HEK293T (cell line): ENCODE measurements at regions not wholly inside any gene's neighbourhood (a gene's known extent, or its start where the extent isn't known, plus 50 kb on each side); places are given as distances from the start of the nearest gene placed in this dataset.

Experiments
- CTCF ChIA-PET: fragments of 350-600 bp; formaldehyde crosslinking; extraction: SDS; loops from one replicate; lab custom pipeline; 2021; ENCODE audit warnings: antibody characterized with exemption, inconsistent platforms; lab: Yijun Ruan, JAX
- POLR2A ChIA-PET: fragments of 350-600 bp; formaldehyde crosslinking; extraction: SDS; loops from one replicate; lab custom pipeline; 2020; ENCODE audit warnings: antibody characterized with exemption, inconsistent platforms; lab: Yijun Ruan, JAX
- DNase-seq: peaks from one replicate; pipeline ENCODE4 v3.0.0; 2012; ENCODE audit warnings: mixed read lengths; ENCODE audit errors: extremely low spot score
- ARNT ChIP-seq: fragments of 450-650 bp; IDR thresholded peaks from 2 replicates; pipeline ENCODE4 v1.6.1; 2017; ENCODE audit warnings: mild to moderate bottlenecking
- BHLHE40 ChIP-seq: fragments of 450-650 bp; IDR thresholded peaks from 2 replicates; pipeline ENCODE4 v1.6.1; 2016; ENCODE audit warnings: mild to moderate bottlenecking, moderate library complexity, borderline replicate concordance
- CTBP1 ChIP-seq: fragments of 450-650 bp; IDR thresholded peaks from 2 replicates; pipeline ENCODE4 v1.6.1; 2016; ENCODE audit warnings: borderline replicate concordance
- ELF4 ChIP-seq: fragments of 450-650 bp; IDR thresholded peaks from 2 replicates; pipeline ENCODE4 v1.6.1; 2017; ENCODE audit warnings: antibody characterized with exemption
- FOXA1 ChIP-seq: fragments of 450-650 bp; IDR thresholded peaks from 2 replicates; pipeline ENCODE4 v1.6.1; 2016; ENCODE audit warnings: mild to moderate bottlenecking
- FOXK2 ChIP-seq: fragments of 450-650 bp; IDR thresholded peaks from 2 replicates; pipeline ENCODE4 v1.6.1; 2016; ENCODE audit warnings: mild to moderate bottlenecking
- FOXM1 ChIP-seq: fragments of 450-650 bp; IDR thresholded peaks from 2 replicates; pipeline ENCODE4 v1.6.1; 2017; ENCODE audit warnings: mild to moderate bottlenecking, borderline replicate concordance
- HDGF ChIP-seq: fragments of 450-650 bp; IDR thresholded peaks from 2 replicates; pipeline ENCODE4 v1.6.1; 2017; ENCODE audit warnings: antibody characterized with exemption, borderline replicate concordance
- L3MBTL2 ChIP-seq: fragments of 450-650 bp; conservative IDR thresholded peaks from 2 replicates; pipeline ENCODE4 v1.6.1; 2016; ENCODE audit warnings: mild to moderate bottlenecking
- LEF1 ChIP-seq: fragments of 450-650 bp; IDR thresholded peaks from 2 replicates; pipeline ENCODE4 v1.6.1; 2017; ENCODE audit warnings: mild to moderate bottlenecking, borderline replicate concordance
- NFRKB ChIP-seq: fragments of 450-650 bp; IDR thresholded peaks from 2 replicates; pipeline ENCODE4 v1.6.1; 2016; ENCODE audit warnings: mild to moderate bottlenecking, moderate library complexity
- PKNOX1 ChIP-seq: fragments of 450-650 bp; IDR thresholded peaks from 2 replicates; pipeline ENCODE4 v1.6.1; 2016
- SP1 ChIP-seq: fragments of 450-650 bp; IDR thresholded peaks from 2 replicates; pipeline ENCODE4 v1.6.1; 2017
- SUZ12 ChIP-seq: fragments of 450-650 bp; IDR thresholded peaks from 2 replicates; pipeline ENCODE4 v1.6.1; 2016; ENCODE audit warnings: mild to moderate bottlenecking
- TARDBP ChIP-seq: fragments of 450-650 bp; IDR thresholded peaks from 2 replicates; pipeline ENCODE4 v1.6.1; 2016
- ZNF384 ChIP-seq: fragments of 450-650 bp; IDR thresholded peaks from 2 replicates; pipeline ENCODE4 v1.6.1; 2016

GRCh38 chr9:95592931-95593330, 76.2 kb upstream of the PTCH1 start:
- DNase-seq = no peak
- ChIA-PET POLR2A (no interaction called here), CTCF (no interaction called here)
- TF ChIP-seq ZNF384 (no peak), NFRKB (no peak), HDGF (no peak), CTBP1 (no peak)

- TF ChIP-seq ELF4 = no peak
- TF ChIP-seq FOXM1 = no peak
- no peak for TF ChIP-seq SUZ12
- no peak for TF ChIP-seq ZNF384
- TF ChIP-seq BHLHE40 = no peak
- TF ChIP-seq FOXA1 = no peak
- no peak for TF ChIP-seq TARDBP
- no peak for TF ChIP-seq HDGF
- TF ChIP-seq ARNT = no peak
- no peak for TF ChIP-seq FOXK2
- no peak for TF ChIP-seq SP1
- no peak for TF ChIP-seq PKNOX1
- no peak for TF ChIP-seq CTBP1
- CTCF ChIA-PET = no interaction called here
- POLR2A ChIA-PET = no interaction called here
- DNase-seq = no peak
Observed at GRCh38 chr9:95588724-95589588, 72.2 kb upstream of the PTCH1 start.

DNA sequence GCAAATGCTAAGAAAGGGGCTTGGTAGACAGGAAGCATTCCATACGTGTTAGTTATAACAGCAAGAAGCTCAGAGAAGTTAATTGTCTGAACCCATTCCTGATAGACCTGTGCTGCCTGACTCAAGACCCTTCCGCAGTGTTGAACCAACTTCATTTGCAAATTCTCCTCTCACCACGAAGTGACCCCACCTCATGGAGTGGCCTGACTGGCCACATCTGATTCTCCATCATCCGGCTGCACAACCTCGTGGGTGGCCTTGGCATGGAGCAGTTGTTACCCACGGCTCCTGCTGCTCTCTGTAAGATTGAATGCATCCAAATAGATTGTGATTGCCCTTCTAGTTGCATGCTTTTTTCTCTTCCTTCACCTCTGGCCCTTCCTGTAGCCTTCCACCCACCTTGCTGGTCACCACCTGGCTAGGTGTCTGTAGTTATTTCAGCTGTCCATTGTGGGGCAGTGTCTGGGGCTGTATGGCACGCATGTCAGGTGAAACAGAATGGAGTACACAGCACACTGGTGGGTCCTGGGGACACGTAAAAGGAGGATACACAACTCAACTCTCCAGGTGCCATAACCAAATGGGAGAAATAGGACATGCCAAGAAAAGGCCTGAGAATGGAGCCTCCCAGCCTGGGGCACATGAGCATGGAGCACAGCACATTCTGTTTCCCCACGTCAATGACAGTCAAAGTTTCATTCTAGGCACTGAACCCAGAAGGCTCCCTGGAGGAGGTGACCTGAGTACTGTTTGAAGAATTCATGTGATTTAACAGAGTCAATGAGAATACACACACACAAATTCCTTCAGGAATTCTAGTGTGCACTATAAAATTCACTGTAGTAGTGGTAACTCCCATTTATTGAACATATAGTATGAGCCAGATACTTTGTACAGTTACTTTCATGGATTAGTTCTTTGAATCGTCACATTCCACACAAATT, 70.5 kb upstream of the PTCH1 start:
- no peak for TF ChIP-seq SP1
- TF ChIP-seq ZNF384 = no peak
- no peak for TF ChIP-seq HDGF
- TF ChIP-seq BHLHE40 = no peak
- TF ChIP-seq FOXA1 = no peak
- TF ChIP-seq LEF1 = no peak
- TF ChIP-seq ELF4 = no peak
- TF ChIP-seq FOXM1 = no peak
- no peak for TF ChIP-seq PKNOX1
- TF ChIP-seq TARDBP = no peak
- no peak for TF ChIP-seq NFRKB
- TF ChIP-seq FOXK2 = no peak
- TF ChIP-seq SUZ12 = no peak
- no peak for TF ChIP-seq CTBP1
- no peak for DNase-seq
- ChIA-PET CTCF (no interaction called here), POLR2A (no interaction called here)

GRCh38 chr9:95586326-95586725, 69.6 kb upstream of the PTCH1 start:
- TF ChIP-seq BHLHE40 = no peak
- TF ChIP-seq LEF1 = no peak
- TF ChIP-seq PKNOX1 = no peak
- no peak for TF ChIP-seq SUZ12
- TF ChIP-seq FOXK2 = no peak
- TF ChIP-seq FOXM1 = no peak
- no peak for TF ChIP-seq L3MBTL2
- TF ChIP-seq SP1 = no peak
- no peak for TF ChIP-seq HDGF
- no peak for TF ChIP-seq ARNT
- TF ChIP-seq NFRKB = no peak
- TF ChIP-seq ZNF384 = no peak
- no peak for TF ChIP-seq CTBP1
- no peak for TF ChIP-seq TARDBP
- TF ChIP-seq ELF4 = no peak
- ChIA-PET CTCF (interaction anchor here (0.6 to 1.0 kb wide), 2 partner anchors 33 to 133 kb away, joined by 3 read pairs; no protein-coding TSS in a partner anchor), POLR2A (no interaction called here)
- DNase-seq = no peak

DNA sequence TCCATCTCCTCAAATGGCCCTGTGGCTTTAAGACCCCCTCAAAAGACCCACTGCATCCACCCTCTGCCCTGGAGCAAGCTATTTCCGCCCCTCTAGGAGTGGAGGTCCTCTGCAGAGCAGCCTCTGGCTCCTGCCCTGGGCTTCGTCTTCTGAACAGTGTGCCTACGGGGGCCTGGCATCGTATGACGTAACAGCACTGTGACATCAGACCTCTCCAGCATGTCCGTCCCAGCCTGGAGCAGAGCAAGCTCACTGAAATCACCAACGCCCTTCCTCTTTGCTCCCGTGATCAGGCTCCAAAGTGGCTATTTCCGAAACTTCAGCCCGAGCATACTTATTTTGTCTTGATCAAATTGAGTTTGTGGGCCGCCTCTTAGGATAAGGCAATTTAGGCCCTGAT, 69.1 kb upstream of the PTCH1 start:
- TF ChIP-seq SP1 = no peak
- no peak for TF ChIP-seq FOXK2
- no peak for TF ChIP-seq FOXA1
- no peak for TF ChIP-seq ARNT
- no peak for TF ChIP-seq BHLHE40
- no peak for TF ChIP-seq L3MBTL2
- TF ChIP-seq CTBP1 = no peak
- no peak for TF ChIP-seq ELF4
- no peak for TF ChIP-seq SUZ12
- no peak for TF ChIP-seq PKNOX1
- TF ChIP-seq LEF1 = no peak
- ChIA-PET POLR2A (no interaction called here), CTCF (interaction anchor here (0.6 to 1.0 kb wide), 2 partner anchors 34 to 133 kb away, joined by 3 read pairs; no protein-coding TSS in a partner anchor)
- DNase-seq = no peak
